Lower leg skin (tissue), 3 donors: ENCODE measurements at regions not wholly inside any gene's neighbourhood (a gene's known extent, or its start where the extent isn't known, plus 50 kb on each side); places are given as distances from the start of the nearest gene placed in this dataset.

Source experiments
- CTCF ChIP-seq, 3 donors: fragments of 450-650 bp; IDR thresholded peaks; one replicate each; pipeline ENCODE4 v1.5.1; 2016; ENCODE audit warnings: antibody characterized with exemption in 3 of 3, mild to moderate bottlenecking in 3 of 3, moderate library complexity in 2 of 3
- POLR2A ChIP-seq, 2 donors: fragments of 450-650 bp; IDR thresholded peaks; one replicate each; pipeline ENCODE4 v1.6.1; 2016 to 2017; ENCODE audit warnings: antibody characterized with exemption in 2 of 2, mild to moderate bottlenecking in 1 of 2, moderate library complexity in 1 of 2

- TF ChIP-seq CTCF (IDR thresholded peaks at IDR 0.05) (no peak), POLR2A (IDR thresholded peaks at IDR 0.05) (no peak)
Measured at GRCh38 chr3:181615666-181616065, 96.1 kb upstream of the SOX2 start.
